GM19467 (cell line): ENCODE measurements at regions not wholly inside any gene's neighbourhood (a gene's known extent, or its start where the extent isn't known, plus 50 kb on each side); places are given as distances from the start of the nearest gene placed in this dataset.
"Not testable (repeated sequence)": the region's sequence is repeated elsewhere in the genome, so short reads cannot be mapped to it uniquely, and the experiment has no call there.

Experiments
- ATAC-seq: cut with Tn5 transposase; IDR thresholded peaks from one replicate; pipeline ENCODE4 v1.9.1; 2021; ENCODE audit warnings: mild to moderate bottlenecking, moderate library complexity; ENCODE audit not compliant: unreplicated experiment

- ATAC-seq: no peak
Measured at GRCh38 chr4:62771983-62772557, 1571.9 kb downstream of the ADGRL3 start.

- no peak for ATAC-seq
Measured at GRCh38 chr4:62740296-62740695, 1540.2 kb downstream of the ADGRL3 start.

GRCh38 chr4:62717154-62717553, 1517.0 kb downstream of the ADGRL3 start:
- no peak for ATAC-seq

GRCh38 chr4:62711575-62711974, 1511.4 kb downstream of the ADGRL3 start:
- ATAC-seq: no peak

- ATAC-seq: no peak
Measured at GRCh38 chr4:62709618-62710252, 1509.6 kb downstream of the ADGRL3 start.

- ATAC-seq: no peak
Measured at GRCh38 chr4:62706423-62706822, 1506.3 kb downstream of the ADGRL3 start.

- ATAC-seq: no peak
Measured at GRCh38 chr4:62683799-62684566, 1483.9 kb downstream of the ADGRL3 start.

GRCh38 chr4:62676962-62677361, 1476.8 kb downstream of the ADGRL3 start:
- ATAC-seq: no peak

GRCh38 chr4:62670514-62670913, 1470.4 kb downstream of the ADGRL3 start:
- no peak for ATAC-seq

GRCh38 chr4:62661821-62662220, 1461.7 kb downstream of the ADGRL3 start:
- ATAC-seq: no peak

GRCh38 chr4:62656006-62656405, 1455.9 kb downstream of the ADGRL3 start:
- no peak for ATAC-seq

GRCh38 chr4:62644372-62644771, 1444.2 kb downstream of the ADGRL3 start:
- ATAC-seq: no peak

- no peak for ATAC-seq
Measured at GRCh38 chr4:62640296-62640695, 1440.2 kb downstream of the ADGRL3 start.

- no peak for ATAC-seq
Measured at GRCh38 chr4:62627671-62628070, 1427.5 kb downstream of the ADGRL3 start.

- ATAC-seq: no peak
Measured at GRCh38 chr4:62627141-62627540, 1427.0 kb downstream of the ADGRL3 start.

GRCh38 chr4:62622089-62622488, 1422.0 kb downstream of the ADGRL3 start:
- ATAC-seq: no peak

- ATAC-seq: no peak
Measured at GRCh38 chr4:62619971-62620370, 1419.8 kb downstream of the ADGRL3 start.

- ATAC-seq: no peak
Measured at GRCh38 chr4:62618042-62618441, 1417.9 kb downstream of the ADGRL3 start.

- no peak for ATAC-seq
Measured at GRCh38 chr4:62601737-62602136, 1401.6 kb downstream of the ADGRL3 start.

- not testable (repeated sequence) for ATAC-seq
Measured at GRCh38 chr4:62595265-62595664, 1395.1 kb downstream of the ADGRL3 start.

- ATAC-seq: no peak
Measured at GRCh38 chr4:62591756-62592155, 1391.6 kb downstream of the ADGRL3 start.

- ATAC-seq: no peak
Measured at GRCh38 chr4:62588671-62589070, 1388.5 kb downstream of the ADGRL3 start.
